ENCODE measurements at regions not wholly inside any gene's neighbourhood (a gene's known extent, or its start where the extent isn't known, plus 50 kb on each side); places are given as distances from the start of the nearest gene placed in this dataset.
"Not testable (repeated sequence)": the region's sequence is repeated elsewhere in the genome, so short reads cannot be mapped to it uniquely, and the experiment has no call there.

- H3K4me1 ChIP-seq (ENCODE audit: control insufficient read depth, insufficient read depth, low read length); H3K9me3 ChIP-seq (ENCODE audit: control insufficient read depth, low read length); H3K27me3 ChIP-seq (replicated peaks; ENCODE audit: control insufficient read depth, insufficient read depth, low read length); H3K4me3 ChIP-seq (ENCODE audit: low read length); H3K36me3 ChIP-seq (ENCODE audit: control insufficient read depth, insufficient read depth, low read length, severe bottlenecking); H3K9ac ChIP-seq (ENCODE audit: low read length); DNase-seq (ENCODE audit: low read depth): not testable (repeated sequence)
These were observed 53.1 kb upstream of the HUNK start for GRCh38 chr21:31819692-31820091.

GRCh38 chr21:31814356-31814755, 58.5 kb upstream of the HUNK start:
- not testable (repeated sequence) for H3K4me3 ChIP-seq (ENCODE audit: low read length); H3K9ac ChIP-seq (ENCODE audit: low read length); H3K9me3 ChIP-seq (ENCODE audit: control insufficient read depth, low read length); DNase-seq (ENCODE audit: low read depth); H3K36me3 ChIP-seq (ENCODE audit: control insufficient read depth, insufficient read depth, low read length, severe bottlenecking); H3K27me3 ChIP-seq (replicated peaks; ENCODE audit: control insufficient read depth, insufficient read depth, low read length); H3K4me1 ChIP-seq (ENCODE audit: control insufficient read depth, insufficient read depth, low read length)

GRCh38 chr21:31813862-31814261, 59.0 kb upstream of the HUNK start:
- DNase-seq (ENCODE audit: low read depth), result no peak
- no peaks in the 10 kb centered on the region for H3K27me3 ChIP-seq (replicated peaks; ENCODE audit: control insufficient read depth, insufficient read depth, low read length)
- H3K9ac ChIP-seq (ENCODE audit: low read length), result no peak overlapping the region
- no peaks in the 10 kb centered on the region for H3K4me1 ChIP-seq (ENCODE audit: control insufficient read depth, insufficient read depth, low read length)
- H3K36me3 ChIP-seq (ENCODE audit: control insufficient read depth, insufficient read depth, low read length, severe bottlenecking), result no peaks in the 10 kb centered on the region
- H3K4me3 ChIP-seq (ENCODE audit: low read length), result no peak overlapping the region
- peaks cover 2% of the 10 kb centered on the region for H3K9me3 ChIP-seq (ENCODE audit: control insufficient read depth, low read length)

- Histone ChIP-seq H3K9ac (ENCODE audit: low read length) (no peak overlapping the region), H3K27me3 (replicated peaks; ENCODE audit: control insufficient read depth, insufficient read depth, low read length) (peaks cover 3% of the 10 kb centered on the region), H3K4me3 (ENCODE audit: low read length) (no peak overlapping the region), H3K4me1 (ENCODE audit: control insufficient read depth, insufficient read depth, low read length) (peaks cover 7% of the 10 kb centered on the region), H3K9me3 (ENCODE audit: control insufficient read depth, low read length) (no peaks in the 10 kb centered on the region), H3K36me3 (ENCODE audit: control insufficient read depth, insufficient read depth, low read length, severe bottlenecking) (no peaks in the 10 kb centered on the region)
- no peak for DNase-seq (ENCODE audit: low read depth)
These were observed 68.8 kb upstream of the HUNK start for GRCh38 chr21:31804008-31804394.

- Histone ChIP-seq H3K9ac (ENCODE audit: low read length) (no peak overlapping the region), H3K36me3 (ENCODE audit: control insufficient read depth, insufficient read depth, low read length, severe bottlenecking) (no peaks in the 10 kb centered on the region), H3K4me3 (ENCODE audit: low read length) (no peak overlapping the region), H3K9me3 (ENCODE audit: control insufficient read depth, low read length) (no peaks in the 10 kb centered on the region), H3K27me3 (replicated peaks; ENCODE audit: control insufficient read depth, insufficient read depth, low read length) (peaks cover 3% of the 10 kb centered on the region), H3K4me1 (ENCODE audit: control insufficient read depth, insufficient read depth, low read length) (peaks cover 7% of the 10 kb centered on the region)
- DNase-seq (ENCODE audit: low read depth), result no peak
These were observed 69.5 kb upstream of the HUNK start for GRCh38 chr21:31803039-31804007.

- Histone ChIP-seq H3K9me3 (ENCODE audit: control insufficient read depth, low read length) (no peaks in the 10 kb centered on the region), H3K27me3 (replicated peaks; ENCODE audit: control insufficient read depth, insufficient read depth, low read length) (peaks cover 3% of the 10 kb centered on the region), H3K9ac (ENCODE audit: low read length) (no peak overlapping the region), H3K36me3 (ENCODE audit: control insufficient read depth, insufficient read depth, low read length, severe bottlenecking) (no peaks in the 10 kb centered on the region), H3K4me1 (ENCODE audit: control insufficient read depth, insufficient read depth, low read length) (peaks cover 7% of the 10 kb centered on the region), H3K4me3 (ENCODE audit: low read length) (no peak overlapping the region)
- DNase-seq (ENCODE audit: low read depth), result no peak
These were observed 70.4 kb upstream of the SCAF4 start for GRCh38 chr21:31802331-31802730.

GRCh38 chr21:31801551-31802219, 69.8 kb upstream of the SCAF4 start:
- no peak overlapping the region for H3K9ac ChIP-seq (ENCODE audit: low read length)
- no peak for DNase-seq (ENCODE audit: low read depth)
- H3K9me3 ChIP-seq (ENCODE audit: control insufficient read depth, low read length), result no peaks in the 10 kb centered on the region
- H3K4me1 ChIP-seq (ENCODE audit: control insufficient read depth, insufficient read depth, low read length), result peaks cover 7% of the 10 kb centered on the region
- no peaks in the 10 kb centered on the region for H3K36me3 ChIP-seq (ENCODE audit: control insufficient read depth, insufficient read depth, low read length, severe bottlenecking)
- peaks cover 3% of the 10 kb centered on the region for H3K27me3 ChIP-seq (replicated peaks; ENCODE audit: control insufficient read depth, insufficient read depth, low read length)
- no peak overlapping the region for H3K4me3 ChIP-seq (ENCODE audit: low read length)

- H3K4me3 ChIP-seq (ENCODE audit: low read length), result no peak overlapping the region
- H3K36me3 ChIP-seq (ENCODE audit: control insufficient read depth, insufficient read depth, low read length, severe bottlenecking), result no peaks in the 10 kb centered on the region
- H3K9me3 ChIP-seq (ENCODE audit: control insufficient read depth, low read length), result no peaks in the 10 kb centered on the region
- DNase-seq (ENCODE audit: low read depth), result peak; percentile 36
- peaks cover 3% of the 10 kb centered on the region for H3K27me3 ChIP-seq (replicated peaks; ENCODE audit: control insufficient read depth, insufficient read depth, low read length)
- H3K4me1 ChIP-seq (ENCODE audit: control insufficient read depth, insufficient read depth, low read length), result peaks cover 7% of the 10 kb centered on the region
- H3K9ac ChIP-seq (ENCODE audit: low read length), result no peak overlapping the region
These were observed 67.2 kb upstream of the SCAF4 start for GRCh38 chr21:31798842-31799704.

GRCh38 chr21:31795992-31796391, 64.1 kb upstream of the SCAF4 start:
- H3K36me3 ChIP-seq (ENCODE audit: control insufficient read depth, insufficient read depth, low read length, severe bottlenecking), result no peaks in the 10 kb centered on the region
- no peaks in the 10 kb centered on the region for H3K4me1 ChIP-seq (ENCODE audit: control insufficient read depth, insufficient read depth, low read length)
- no peak overlapping the region for H3K9ac ChIP-seq (ENCODE audit: low read length)
- H3K27me3 ChIP-seq (replicated peaks; ENCODE audit: control insufficient read depth, insufficient read depth, low read length), result peaks cover 3% of the 10 kb centered on the region
- H3K4me3 ChIP-seq (ENCODE audit: low read length), result no peak overlapping the region
- no peak for DNase-seq (ENCODE audit: low read depth)
- no peaks in the 10 kb centered on the region for H3K9me3 ChIP-seq (ENCODE audit: control insufficient read depth, low read length)

GRCh38 chr21:31790420-31790819, 58.5 kb upstream of the SCAF4 start:
- not testable (repeated sequence) for DNase-seq (ENCODE audit: low read depth); H3K4me3 ChIP-seq (ENCODE audit: low read length)

GRCh38 chr21:31788581-31788980, 56.7 kb upstream of the SCAF4 start:
- Histone ChIP-seq H3K4me1 (ENCODE audit: control insufficient read depth, insufficient read depth, low read length) (peaks cover 17% of the 10 kb centered on the region), H3K9me3 (ENCODE audit: control insufficient read depth, low read length) (peaks cover 4% of the 10 kb centered on the region), H3K9ac (ENCODE audit: low read length) (no peak overlapping the region), H3K36me3 (ENCODE audit: control insufficient read depth, insufficient read depth, low read length, severe bottlenecking) (no peaks in the 10 kb centered on the region), H3K27me3 (replicated peaks; ENCODE audit: control insufficient read depth, insufficient read depth, low read length) (peaks cover 3% of the 10 kb centered on the region), H3K4me3 (ENCODE audit: low read length) (no peak overlapping the region)
- DNase-seq (ENCODE audit: low read depth), result no peak

More at GRCh38 chr21:31790420-31790819, 58.5 kb upstream of the SCAF4 start:
- not testable (repeated sequence) for H3K27me3 ChIP-seq (replicated peaks; ENCODE audit: control insufficient read depth, insufficient read depth, low read length); H3K9me3 ChIP-seq (ENCODE audit: control insufficient read depth, low read length); H3K9ac ChIP-seq (ENCODE audit: low read length); H3K36me3 ChIP-seq (ENCODE audit: control insufficient read depth, insufficient read depth, low read length, severe bottlenecking)
- peaks cover 17% of the 10 kb centered on the region for H3K4me1 ChIP-seq (ENCODE audit: control insufficient read depth, insufficient read depth, low read length)

All from adipocyte (in vitro differentiated cells).